GM12873 (cell line): ENCODE measurements at regions not wholly inside any gene's neighbourhood (a gene's known extent, or its start where the extent isn't known, plus 50 kb on each side); places are given as distances from the start of the nearest gene placed in this dataset.

ENCODE experiments used
- CTCF ChIP-seq: IDR thresholded peaks from 2 replicates; pipeline ENCODE4 v1.5.1; 2012; ENCODE audit warnings: low read depth, mild to moderate bottlenecking, moderate library complexity, low read length, control low read depth; ENCODE audit not compliant: insufficient read depth; ENCODE audit errors: missing control alignments

DNA sequence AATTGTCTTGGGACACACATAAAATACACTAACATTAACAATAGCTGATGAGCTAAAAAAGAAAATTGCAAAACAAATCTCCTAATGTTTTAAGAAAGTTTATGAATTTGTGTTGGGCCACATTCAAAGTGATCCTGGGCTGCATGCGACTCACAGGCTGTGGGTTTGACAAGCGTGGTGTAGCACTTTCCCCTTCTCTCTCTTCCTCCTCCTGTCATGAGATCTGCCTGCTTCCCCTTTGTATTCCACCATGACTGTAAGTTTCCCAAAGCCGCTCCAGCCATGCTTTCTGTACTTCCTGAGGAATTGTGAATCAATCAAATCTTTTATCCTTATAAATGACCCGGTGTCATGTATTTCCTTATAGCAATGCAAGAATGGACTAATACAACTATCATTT lies 178.0 kb downstream of the TLR4 start:
- no peak for TF ChIP-seq CTCF

DNA sequence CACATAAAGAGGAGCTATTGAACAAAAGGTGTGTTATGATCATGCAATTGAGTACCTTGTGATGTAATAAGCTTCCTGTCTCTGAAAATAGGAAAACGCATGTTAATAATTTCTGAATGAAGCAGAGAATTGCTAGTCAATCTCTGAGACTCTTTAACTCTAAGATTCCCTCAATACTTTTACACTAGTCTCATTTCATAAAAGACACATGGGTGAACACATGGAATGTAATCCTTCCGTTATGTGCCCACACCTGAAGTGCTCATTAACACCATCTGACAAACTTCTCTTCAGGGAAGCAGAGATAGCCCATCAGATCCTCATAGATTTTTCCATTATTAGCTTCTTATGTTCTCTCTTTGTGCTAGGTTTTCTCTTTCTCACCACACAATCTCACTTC lies 182.4 kb downstream of the TLR4 start:
- no peak for TF ChIP-seq CTCF

DNA sequence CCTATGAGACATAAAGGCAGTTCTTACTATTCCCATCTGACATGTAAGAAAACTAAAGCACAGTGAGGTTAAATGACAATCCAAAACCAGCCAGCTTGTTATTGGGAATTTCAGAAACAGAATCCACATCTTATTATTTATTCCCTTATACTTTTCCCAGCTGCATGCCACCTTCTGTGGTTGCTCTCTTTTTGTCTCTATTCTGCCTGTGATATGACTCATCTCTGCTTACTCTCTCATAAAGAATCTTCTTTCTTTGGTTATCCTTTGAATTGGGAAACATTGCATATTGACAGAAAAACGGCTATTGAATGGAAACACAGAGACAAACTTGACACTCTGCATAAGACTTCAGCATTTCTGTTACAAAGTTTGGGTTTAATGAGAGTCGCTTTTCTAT lies 183.2 kb downstream of the TLR4 start:
- TF ChIP-seq CTCF, result no peak

DNA sequence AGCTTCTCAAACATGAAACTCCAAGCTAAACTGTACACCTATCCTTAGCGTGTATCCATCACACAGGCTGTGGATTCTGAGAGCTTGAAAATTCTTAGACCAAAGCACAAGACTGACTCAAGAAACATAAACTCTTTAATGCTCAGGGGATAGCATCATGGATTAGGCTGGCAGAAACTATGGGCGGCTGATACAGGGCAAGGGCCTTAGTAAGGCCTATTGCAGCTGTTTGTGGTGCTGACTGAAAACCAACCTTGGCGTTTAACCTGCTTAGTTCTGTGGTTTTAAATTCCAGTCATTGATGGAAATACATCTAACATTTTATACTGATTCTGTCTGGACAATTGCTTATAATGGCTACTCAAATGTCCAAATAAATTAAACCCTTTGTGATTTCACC lies 183.7 kb downstream of the TLR4 start:
- no peak for TF ChIP-seq CTCF

GRCh38 chr9:117903453-117903852 lies 199.2 kb downstream of the TLR4 start:
- TF ChIP-seq CTCF, result no peak

GRCh38 chr9:117906763-117907162 lies 202.6 kb downstream of the TLR4 start:
- TF ChIP-seq CTCF, result no peak

GRCh38 chr9:117907420-117907819 lies 203.2 kb downstream of the TLR4 start:
- no peak for TF ChIP-seq CTCF

DNA sequence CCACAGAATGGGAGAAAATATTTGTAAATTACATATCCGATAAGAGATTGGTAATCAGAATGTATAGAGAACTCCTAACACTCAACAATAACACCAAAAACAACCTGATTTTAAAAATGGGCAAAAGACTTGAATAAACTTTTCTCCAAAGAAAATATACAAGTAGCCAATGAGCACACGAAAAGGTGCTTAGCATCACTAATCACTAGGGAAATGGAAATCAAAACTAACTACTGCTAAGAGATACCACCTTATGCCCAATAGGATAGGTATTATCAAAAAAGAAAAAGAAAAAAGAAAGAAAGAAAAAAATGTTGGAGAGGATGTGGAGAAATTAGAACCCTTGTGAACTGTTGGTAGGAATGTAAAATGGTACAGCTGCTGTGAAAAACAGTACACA lies 212.1 kb downstream of the TLR4 start:
- TF ChIP-seq CTCF, result no peak
